ENCODE measurements at regions not wholly inside any gene's neighbourhood (a gene's known extent, or its start where the extent isn't known, plus 50 kb on each side); places are given as distances from the start of the nearest gene placed in this dataset.

- Mint-ChIP-seq H3K4me3 (no peak overlapping the region), H3K9me3 (no peaks in the 10 kb centered on the region), H3K36me3 (ENCODE audit: low read depth) (no peaks in the 10 kb centered on the region), H3K4me1 (no peaks in the 10 kb centered on the region), H3K27me3 (no peaks in the 10 kb centered on the region), H3K27ac (no peak overlapping the region)
- no peak for TF ChIP-seq CTCF (IDR thresholded peaks at IDR 0.05)
- DNase-seq, result no peak
- CTCF ChIA-PET, result no interaction called here
- POLR2A ChIA-PET, result no interaction called here
- ATAC-seq (ENCODE audit: low read depth), result no peak
- intact Hi-C loops (cut with micrococcal nuclease), result loop anchor here (5.0 kb wide), 1 partner anchor 1504 kb away; no protein-coding TSS in a partner anchor
These were observed 831.7 kb upstream of the POU3F4 start for GRCh38 chrX:82676386-82676785.

- no peak for TF ChIP-seq CTCF (IDR thresholded peaks at IDR 0.05)
- DNase-seq, result no peak
- no peaks in the 10 kb centered on the region for H3K9me3 Mint-ChIP-seq
- H3K36me3 Mint-ChIP-seq (ENCODE audit: low read depth), result no peaks in the 10 kb centered on the region
- CTCF ChIA-PET, result no interaction called here
- no peak for ATAC-seq (ENCODE audit: low read depth)
- no peak overlapping the region for H3K4me3 Mint-ChIP-seq
- no peaks in the 10 kb centered on the region for H3K4me1 Mint-ChIP-seq
- H3K27ac Mint-ChIP-seq, result no peak overlapping the region
- intact Hi-C loops (cut with micrococcal nuclease), result loop anchor here (5.0 kb wide), 1 partner anchor 1505 kb away; no protein-coding TSS in a partner anchor
- POLR2A ChIA-PET, result no interaction called here
- H3K27me3 Mint-ChIP-seq, result no peaks in the 10 kb centered on the region
These were observed 830.8 kb upstream of the POU3F4 start for GRCh38 chrX:82677286-82677685.

- ATAC-seq (ENCODE audit: low read depth) (no peak), DNase-seq (no peak)
- intact Hi-C loops (cut with micrococcal nuclease), result no loop called here
- Mint-ChIP-seq H3K9me3 (no peaks in the 10 kb centered on the region), H3K27ac (no peak overlapping the region), H3K4me1 (no peaks in the 10 kb centered on the region), H3K4me3 (no peak overlapping the region), H3K36me3 (ENCODE audit: low read depth) (no peaks in the 10 kb centered on the region), H3K27me3 (no peaks in the 10 kb centered on the region)
- ChIA-PET CTCF (no interaction called here), POLR2A (no interaction called here)
- no peak for TF ChIP-seq CTCF (IDR thresholded peaks at IDR 0.05)
These were observed 815.1 kb upstream of the POU3F4 start for GRCh38 chrX:82692991-82693390.

GRCh38 chrX:82695066-82695465 is 813.0 kb upstream of the POU3F4 start:
- ChIA-PET CTCF (interaction anchor here (0.7 kb wide), 1 partner anchor 12 kb away, joined by 3 read pairs; no protein-coding TSS in a partner anchor), POLR2A (no interaction called here)
- no peak for ATAC-seq (ENCODE audit: low read depth)
- intact Hi-C loops (cut with micrococcal nuclease), result no loop called here
- Mint-ChIP-seq H3K36me3 (ENCODE audit: low read depth) (no peaks in the 10 kb centered on the region), H3K27ac (no peak overlapping the region), H3K9me3 (no peaks in the 10 kb centered on the region), H3K4me1 (no peaks in the 10 kb centered on the region), H3K4me3 (no peak overlapping the region), H3K27me3 (no peaks in the 10 kb centered on the region)
- DNase-seq, result no peak
- TF ChIP-seq CTCF (IDR thresholded peaks at IDR 0.05), result no peak

- DNase-seq (no peak), ATAC-seq (ENCODE audit: low read depth) (no peak)
- no peaks in the 10 kb centered on the region for H3K36me3 Mint-ChIP-seq (ENCODE audit: low read depth)
- POLR2A ChIA-PET, result no interaction called here
- intact Hi-C loops (cut with micrococcal nuclease), result no loop called here
- no peaks in the 10 kb centered on the region for H3K9me3 Mint-ChIP-seq
- H3K27me3 Mint-ChIP-seq, result no peaks in the 10 kb centered on the region
- no peak overlapping the region for H3K4me3 Mint-ChIP-seq
- no peaks in the 10 kb centered on the region for H3K4me1 Mint-ChIP-seq
- CTCF ChIA-PET, result no interaction called here
- TF ChIP-seq CTCF (IDR thresholded peaks at IDR 0.05), result no peak
- no peak overlapping the region for H3K27ac Mint-ChIP-seq
These were observed 804.5 kb upstream of the POU3F4 start for GRCh38 chrX:82703551-82703950.

Measured in activated B cell treated with CpG ODN at 0.5 μM for 24 hours (primary cell).